ENCODE measurements at regions not wholly inside any gene's neighbourhood (a gene's known extent, or its start where the extent isn't known, plus 50 kb on each side); places are given as distances from the start of the nearest gene placed in this dataset.

GRCh38 chr5:4766101-4766500, 374.0 kb upstream of the ADAMTS16 start:
- TF ChIP-seq POLR2AphosphoS5 (IDR thresholded peaks at IDR 0.05) (no peak), CTCF (IDR thresholded peaks at IDR 0.05) (no peak), POLR2A (IDR thresholded peaks at IDR 0.05) (no peak)
